ENCODE measurements at regions not wholly inside any gene's neighbourhood (a gene's known extent, or its start where the extent isn't known, plus 50 kb on each side); places are given as distances from the start of the nearest gene placed in this dataset.

- TF ChIP-seq POLR2AphosphoS5 (IDR thresholded peaks at IDR 0.05) (no peak), POLR2A (IDR thresholded peaks at IDR 0.05) (no peak), CTCF (IDR thresholded peaks at IDR 0.05) (no peak)
Measured at GRCh38 chrX:42490111-42490510, 287.9 kb downstream of the PPP1R2C start.
